Erythroblast (primary cell): ENCODE measurements at regions not wholly inside any gene's neighbourhood (a gene's known extent, or its start where the extent isn't known, plus 50 kb on each side); places are given as distances from the start of the nearest gene placed in this dataset.

ENCODE experiments used
- GATA1 ChIP-seq: IDR thresholded peaks from 2 replicates; pipeline ENCODE4 v1.6.1; 2011; ENCODE audit warnings: low read depth, mild to moderate bottlenecking, control low read depth, low read length, moderate library complexity
- POLR2A ChIP-seq: IDR thresholded peaks from 2 replicates; pipeline ENCODE4 v1.6.1; 2011; ENCODE audit warnings: mild to moderate bottlenecking, low read length

DNA sequence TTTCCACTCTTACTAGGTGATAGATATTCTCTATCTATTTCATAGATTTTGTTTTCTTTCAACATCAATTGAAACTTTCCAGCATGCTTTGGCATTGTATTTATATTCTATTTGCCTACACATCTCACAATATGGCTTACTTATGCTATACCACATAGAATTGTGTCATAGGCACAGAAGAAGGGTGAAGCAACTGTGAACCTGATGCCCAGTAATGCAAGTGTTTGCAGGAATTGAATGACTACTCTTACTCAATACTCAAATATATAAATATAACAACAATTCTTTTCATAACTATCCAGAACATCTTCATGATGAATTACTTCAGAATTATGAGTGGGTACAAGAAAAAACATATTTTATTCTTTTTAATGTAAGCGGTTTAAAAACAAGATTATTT, 165.9 kb downstream of the PTBP2 start:
- TF ChIP-seq POLR2A (no peak), GATA1 (no peak)
